GM21717 (cell line): ENCODE measurements at regions not wholly inside any gene's neighbourhood (a gene's known extent, or its start where the extent isn't known, plus 50 kb on each side); places are given as distances from the start of the nearest gene placed in this dataset.
"Not testable (repeated sequence)": the region's sequence is repeated elsewhere in the genome, so short reads cannot be mapped to it uniquely, and the experiment has no call there.

Experiments used
- ATAC-seq: cut with Tn5 transposase; IDR thresholded peaks from one replicate; pipeline ENCODE4 v1.9.1; 2021; ENCODE audit warnings: mild to moderate bottlenecking, moderate library complexity; ENCODE audit not compliant: unreplicated experiment

DNA sequence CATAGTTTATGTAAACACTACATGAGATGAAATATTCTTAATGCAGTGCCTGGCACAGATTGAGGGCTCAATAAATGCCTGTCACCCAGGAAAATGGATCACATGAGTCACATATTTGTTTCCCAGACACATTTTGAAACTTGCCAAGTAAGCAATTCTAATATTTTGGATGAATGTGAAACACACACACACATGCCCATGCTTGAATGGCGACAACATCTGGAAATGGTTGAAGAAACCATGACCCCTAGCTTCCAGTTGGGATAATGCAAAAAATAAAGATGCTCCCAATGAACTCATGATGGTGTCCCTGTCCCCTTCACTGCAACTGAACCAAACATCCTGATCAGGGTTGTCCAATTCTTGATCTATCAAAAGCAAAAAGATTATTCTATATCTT is 797.3 kb downstream of the XPNPEP1 start:
- ATAC-seq, result no peak

DNA sequence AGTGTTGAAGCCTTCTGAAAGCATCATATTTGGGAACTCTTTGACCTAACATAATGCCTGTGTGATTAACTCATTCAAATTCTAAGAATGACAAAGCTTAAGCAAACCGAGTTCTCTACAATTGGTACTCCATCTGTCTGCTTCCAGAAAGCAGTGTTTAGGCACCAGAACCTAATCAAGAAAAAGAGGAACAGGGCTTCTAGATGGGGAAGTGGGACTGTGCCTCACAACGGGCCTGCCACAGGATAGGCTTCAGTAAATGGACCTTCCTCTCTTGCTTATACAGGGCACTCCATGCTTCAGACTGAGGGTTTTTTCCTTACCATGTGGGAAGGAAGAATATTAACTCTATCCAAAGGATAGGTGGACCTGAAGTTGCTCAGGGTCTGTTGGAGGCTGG is 808.1 kb downstream of the XPNPEP1 start:
- ATAC-seq, result no peak

GRCh38 chr10:109114579-109114978 is 808.7 kb downstream of the XPNPEP1 start:
- ATAC-seq, result no peak

GRCh38 chr10:109106604-109107003 is 816.7 kb downstream of the XPNPEP1 start:
- no peak for ATAC-seq

DNA sequence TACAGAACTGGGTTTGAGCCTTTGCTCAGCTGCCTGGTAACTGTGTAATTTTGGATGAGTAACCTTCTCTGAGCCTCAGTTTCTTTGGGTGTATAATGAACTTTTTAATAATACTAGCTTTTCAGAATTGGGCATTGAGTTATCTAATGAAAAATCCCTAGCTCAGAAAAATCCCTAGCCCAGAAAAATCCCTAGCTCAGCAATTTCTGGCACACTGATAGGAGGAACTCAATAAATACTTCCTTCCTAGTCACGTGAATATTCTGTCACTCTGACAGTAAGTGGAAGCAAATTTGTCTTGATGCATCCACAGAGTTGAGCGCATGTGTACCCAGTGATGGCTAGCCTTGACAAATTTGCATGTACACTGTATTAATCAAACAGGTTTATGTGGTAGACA is 817.6 kb downstream of the XPNPEP1 start:
- ATAC-seq, result no peak

- no peak for ATAC-seq
Observed at GRCh38 chr10:109104806-109105205, 818.5 kb downstream of the XPNPEP1 start.

- ATAC-seq, result no peak
Observed at GRCh38 chr10:109103278-109103677, 820.0 kb downstream of the XPNPEP1 start.

DNA sequence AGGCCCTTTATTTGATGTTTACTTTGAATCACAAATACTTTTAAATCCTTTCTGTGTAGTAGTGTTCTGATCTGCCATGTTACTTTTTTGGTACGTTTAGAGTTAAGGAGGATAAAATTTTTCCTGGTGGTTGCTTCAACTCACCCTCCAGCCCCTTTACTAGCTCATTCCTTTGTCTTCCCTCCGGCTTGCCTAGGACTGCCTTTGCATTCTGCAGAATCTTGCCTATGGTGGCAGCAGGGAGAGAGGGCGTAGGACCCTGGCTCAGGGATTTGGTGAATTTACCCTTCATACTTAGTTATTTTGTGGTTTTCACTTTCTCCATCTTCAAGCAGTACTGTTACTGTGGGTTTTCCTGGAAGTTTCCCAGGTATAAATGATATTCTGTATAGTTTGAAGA is 833.5 kb downstream of the XPNPEP1 start:
- ATAC-seq, result no peak

GRCh38 chr10:109071539-109071938 is 851.8 kb downstream of the XPNPEP1 start:
- no peak for ATAC-seq

- ATAC-seq, result no peak
Observed at GRCh38 chr10:109070492-109070891, 852.8 kb downstream of the XPNPEP1 start.

DNA sequence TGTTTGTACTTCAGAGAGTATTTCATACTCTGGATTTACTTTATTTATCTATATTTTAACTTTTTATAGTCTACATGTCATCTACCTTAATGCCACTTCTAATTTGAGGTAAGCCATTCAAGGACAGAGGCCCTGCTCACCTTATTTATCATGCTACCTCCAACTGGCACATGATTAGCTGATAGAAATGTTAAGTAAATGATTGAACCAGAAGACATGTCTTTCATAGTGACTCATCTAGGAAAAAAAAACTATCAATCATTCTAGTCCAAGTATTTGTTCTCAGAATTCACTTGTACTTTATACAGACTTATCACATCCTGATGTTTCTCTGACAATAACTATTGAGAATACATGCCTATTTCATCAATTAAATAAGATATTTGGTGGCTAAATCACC is 856.3 kb downstream of the XPNPEP1 start:
- ATAC-seq, result no peak

GRCh38 chr10:109065821-109066220 is 857.5 kb downstream of the XPNPEP1 start:
- ATAC-seq, result no peak

DNA sequence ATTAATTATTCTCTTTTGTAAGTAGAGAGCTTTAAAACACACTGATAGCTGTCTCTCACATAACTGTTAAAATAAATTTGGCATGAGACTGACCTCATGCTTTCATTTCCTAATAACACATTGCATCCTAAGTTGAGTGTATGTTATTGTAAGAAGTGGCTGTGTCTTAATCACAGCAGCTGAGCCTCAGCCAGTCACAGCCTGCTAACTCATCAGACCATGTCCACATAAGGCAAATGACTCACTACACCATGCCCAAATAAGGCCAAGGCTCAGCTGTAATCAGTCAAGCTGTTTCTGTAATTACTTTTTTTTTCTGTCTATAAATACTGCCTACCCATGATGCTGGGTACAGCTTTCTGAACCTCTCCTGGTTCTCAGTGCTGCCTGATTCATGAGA is 860.9 kb downstream of the XPNPEP1 start:
- ATAC-seq, result peak; percentile 49

GRCh38 chr10:109055243-109055642 is 868.1 kb downstream of the XPNPEP1 start:
- ATAC-seq, result no peak

GRCh38 chr10:109047856-109048255 is 875.5 kb downstream of the XPNPEP1 start:
- ATAC-seq, result no peak

DNA sequence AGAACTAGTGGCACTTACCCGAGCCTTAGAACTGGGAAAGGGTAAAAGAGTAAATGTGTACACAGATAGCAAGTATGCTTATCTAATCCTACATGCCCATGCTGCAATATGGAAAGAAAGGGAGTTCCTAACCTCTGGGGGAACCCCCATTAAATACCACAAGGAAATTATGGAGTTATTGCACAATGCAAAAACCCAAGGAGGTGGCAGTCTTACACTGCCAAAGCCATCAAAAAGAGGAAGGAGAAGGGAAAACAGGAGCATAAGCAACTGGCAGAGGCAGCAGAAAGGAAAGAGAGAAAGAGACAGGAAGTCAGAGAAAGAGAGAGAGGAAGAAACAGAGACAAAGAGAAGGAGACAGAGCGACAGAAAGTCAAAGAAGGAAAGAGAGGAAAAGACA is 876.9 kb downstream of the XPNPEP1 start:
- not testable (repeated sequence) for ATAC-seq

- no peak for ATAC-seq
Observed at GRCh38 chr10:109040622-109041021, 882.7 kb downstream of the XPNPEP1 start.

GRCh38 chr10:109037978-109038377 is 885.3 kb downstream of the XPNPEP1 start:
- ATAC-seq, result no peak

- no peak for ATAC-seq
Observed at GRCh38 chr10:109030581-109031210, 892.6 kb downstream of the XPNPEP1 start.

GRCh38 chr10:109029870-109030269 is 893.4 kb downstream of the XPNPEP1 start:
- ATAC-seq, result peak; percentile 86

- ATAC-seq, result no peak
Observed at GRCh38 chr10:109027534-109028185, 895.7 kb downstream of the XPNPEP1 start.

- ATAC-seq, result no peak
Observed at GRCh38 chr10:109025172-109025571, 898.1 kb downstream of the XPNPEP1 start.
